ENCODE measurements at regions not wholly inside any gene's neighbourhood (a gene's known extent, or its start where the extent isn't known, plus 50 kb on each side); places are given as distances from the start of the nearest gene placed in this dataset.

- Histone ChIP-seq H3K9me3 (ENCODE audit: control insufficient read depth, insufficient read depth, low read length) (no peaks in the 10 kb centered on the region), H2AFZ (replicated peaks; ENCODE audit: low read length, poor library complexity) (no peak overlapping the region), H2BK20ac (ENCODE audit: low read depth, low read length) (peak overlapping the region; percentile 63), H3K4me3 (ENCODE audit: insufficient read depth, low read depth, low read length) (no peak overlapping the region), H2BK120ac (ENCODE audit: low read depth, low read length) (no peak overlapping the region), H3K79me1 (ENCODE audit: low read depth in 1 of 2, low read length in 2 of 2) (no peaks in the 10 kb centered on the region), H3K9ac (ENCODE audit: low read depth, low read length) (no peak overlapping the region), H3K36me3 (ENCODE audit: control insufficient read depth, insufficient read depth, low read length) (no peaks in the 10 kb centered on the region), H4K20me1 (ENCODE audit: insufficient read depth, low read length) (no peaks in the 10 kb centered on the region), H3K4ac (ENCODE audit: low read depth, low read length) (peak overlapping the region; percentile 13; the same call in 1 of the 2 replicates), H3K14ac (replicated peaks; ENCODE audit: low read depth, low read length) (peak overlapping the region; percentile 24), H2AK9ac (replicated peaks; ENCODE audit: low read depth, low read length, poor library complexity) (no peak overlapping the region), H3K27me3 (ENCODE audit: control insufficient read depth, insufficient read depth, low read length) (no peaks in the 10 kb centered on the region), H3K23ac (ENCODE audit: low read depth, low read length) (no peak overlapping the region), H3K9me1 (ENCODE audit: insufficient read depth, low read length) (no peaks in the 10 kb centered on the region), H4K91ac (ENCODE audit: insufficient read depth, low read depth, low read length) (peak overlapping the region; percentile 38; the same call in 1 of the 2 replicates), H2BK15ac (ENCODE audit: low read depth, low read length) (peak overlapping the region; percentile 8; the same call in 1 of the 3 replicates), H3K18ac (ENCODE audit: low read depth, low read length) (peak overlapping the region; percentile 79; the same call in 1 of the 2 replicates), H4K5ac (ENCODE audit: low read depth, low read length) (peak overlapping the region; percentile 72; the same call in 1 of the 2 replicates), H3K56ac (ENCODE audit: extremely low read depth, insufficient read depth, low read length) (no peak overlapping the region), H3K4me1 (ENCODE audit: control insufficient read depth, insufficient read depth, low read length) (peaks cover 14% of the 10 kb centered on the region), H2AK5ac (ENCODE audit: low read depth, low read length) (peak overlapping the region; percentile 46), H3K27ac (ENCODE audit: insufficient read depth, low read length) (no peak overlapping the region), H3K4me2 (ENCODE audit: low read depth, low read length) (peak overlapping the region; percentile 38; the same call in 1 of the 2 replicates), H4K8ac (ENCODE audit: low read depth in 2 of 2, low read length in 2 of 2) (0 out of 4 replicates have a peak overlapping the region, but pooled peaks of 1 of the 2 experiments have one; percentile 61), H2BK5ac (ENCODE audit: low read depth, low read length, poor library complexity, severe bottlenecking) (peak overlapping the region; percentile 28)
- intact Hi-C loops (cut with micrococcal nuclease), result loop anchor here (5.0 to 10.0 kb wide), 2 partner anchors 295 to 727 kb away; no protein-coding TSS in a partner anchor
- peak; percentile 82 for ATAC-seq (ENCODE audit: low read depth)
- dilution Hi-C loops (cut with HindIII; ENCODE audit: low sequenced_read_pairs, unreplicated experiment), result no loop called here
- peak; percentile 49 for DNase-seq
- no CpG with 5 or more reads among the region's 2 CpGs for WGBS, 2 experiments (ENCODE audit: extremely low coverage in 2 of 2, insufficient read length in 1 of 2)
- CTCF ChIA-PET, result no interaction called here
- in situ Hi-C loops (cut with MboI; ENCODE audit: low sequenced_read_pairs), result no loop called here
- POLR2A ChIA-PET (ENCODE audit: unreplicated experiment), result no interaction called here
- no TSS peak for BruUV-seq (replicated peaks)
- TF ChIP-seq MAFK (IDR thresholded peaks at IDR 0.05; ENCODE audit: low read depth, low read length), result no peak
- no peak for TF ChIP-seq ELK1 (IDR thresholded peaks at IDR 0.05; ENCODE audit: borderline replicate concordance, low read depth, low read length)
- no peak for TF ChIP-seq RAD21 (IDR thresholded peaks at IDR 0.05; ENCODE audit: low read length)
- TF ChIP-seq SMC3 (IDR thresholded peaks at IDR 0.05; ENCODE audit: low read depth, low read length), result no peak
- TF ChIP-seq FOS (IDR thresholded peaks at IDR 0.05; ENCODE audit: low read depth, low read length), result no peak
- no peak for TF ChIP-seq POLR2A (IDR thresholded peaks at IDR 0.05; ENCODE audit: low read depth, low read length)
- no peak for TF ChIP-seq MXI1 (IDR thresholded peaks at IDR 0.05; ENCODE audit: borderline replicate concordance, low read depth, low read length)
- TF ChIP-seq CTCF (conservative IDR thresholded peaks at IDR 0.05; ENCODE audit: low read depth, low read length), result no peak
- TF ChIP-seq RFX5 (IDR thresholded peaks at IDR 0.05; ENCODE audit: low read depth, low read length), result no peak
- no peak for TF ChIP-seq MAZ (IDR thresholded peaks at IDR 0.05; ENCODE audit: borderline replicate concordance, low read depth, low read length)
- TF ChIP-seq RCOR1 (IDR thresholded peaks at IDR 0.05; ENCODE audit: insufficient replicate concordance, low read length), result no peak
- TF ChIP-seq CEBPB (IDR thresholded peaks at IDR 0.05; ENCODE audit: low read depth, low read length), result no peak
- no peak for TF ChIP-seq CHD1 (IDR thresholded peaks at IDR 0.05; ENCODE audit: low read depth, low read length)
- no peak for TF ChIP-seq USF2 (IDR thresholded peaks at IDR 0.05; ENCODE audit: low read depth, low read length)
Observed at GRCh38 chr11:95699631-95700470, 89.7 kb downstream of the FAM76B start.

Measured in IMR-90 (cell line).